PC-3 (cell line): ENCODE measurements at regions not wholly inside any gene's neighbourhood (a gene's known extent, or its start where the extent isn't known, plus 50 kb on each side); places are given as distances from the start of the nearest gene placed in this dataset.

Experiments used
- ATAC-seq: fragments of 200-7000 bp; cut with Tn5 transposase; 2 replicates; pipeline ENCODE4 v1.9.1; 2020; ENCODE audit warnings: mild to moderate bottlenecking, moderate library complexity
- BruUV-seq: library from RNA; stranded (reverse); fragments of 400-500 nt; replicated peaks from 2 replicates; lab custom pipeline; 2021; lab: Mats Ljungman, UMichigan
- CTCF ChIA-PET: fragments of 300-600 bp; sonication (Branson Sonifier 250); formaldehyde crosslinking; loops from one replicate; lab custom pipeline; 2022; ENCODE audit warnings: antibody characterized with exemption; lab: Charles Lee
- POLR2A ChIA-PET: fragments of 300-600 bp; sonication (Branson Sonifier 250); formaldehyde crosslinking; loops from one replicate; lab custom pipeline; 2022; ENCODE audit warnings: antibody characterized with exemption; ENCODE audit not compliant: unreplicated experiment; lab: Charles Lee
- DNase-seq: peaks from one replicate; pipeline ENCODE4 v3.0.0-alpha.2; 2015
- H2AFZ ChIP-seq: fragments of 300-600 bp; sonication (generic); 2 replicates; pipeline ENCODE4 v1.6.0; 2016; ENCODE audit warnings: antibody characterized with exemption, low read length
- H3F3A ChIP-seq: fragments of 300-600 bp; sonication (generic); one replicate; pipeline ENCODE4 v1.6.0; 2017; ENCODE audit warnings: antibody characterized with exemption, low read length, control low read depth, mild to moderate bottlenecking; ENCODE audit not compliant: unreplicated experiment
- H3K27ac ChIP-seq: fragments of 300-600 bp; sonication (generic); 2 replicates; pipeline ENCODE4 v1.5.1; 2016; ENCODE audit warnings: mild to moderate bottlenecking, low read length
- H3K27me3 ChIP-seq: fragments of 300-600 bp; sonication (generic); 2 replicates; pipeline ENCODE4 v1.6.1; 2016; ENCODE audit warnings: low read length, mixed read lengths
- H3K36me3 ChIP-seq: fragments of 300-600 bp; sonication (generic); 2 replicates; pipeline ENCODE4 v1.6.1; 2016; ENCODE audit warnings: low read depth, mixed run types, low read length, mixed read lengths
- H3K4me1 ChIP-seq: fragments of 300-600 bp; sonication (generic); 2 replicates; pipeline ENCODE4 v1.5.1; 2016; ENCODE audit warnings: low read length; ENCODE audit not compliant: insufficient read depth
- H3K4me2 ChIP-seq: fragments of 300-600 bp; sonication (generic); 2 replicates; pipeline ENCODE4 v1.6.0; 2016; ENCODE audit warnings: low read length
- H3K4me3 ChIP-seq: fragments of 300-600 bp; sonication (generic); 2 replicates; pipeline ENCODE4 v1.5.1; 2016; ENCODE audit warnings: mild to moderate bottlenecking, low read length, mixed read lengths
- H3K79me2 ChIP-seq: fragments of 300-600 bp; sonication (generic); 2 replicates; pipeline ENCODE4 v1.6.1; 2017; ENCODE audit warnings: low read length, mixed read lengths
- H3K9ac ChIP-seq: fragments of 300-600 bp; sonication (generic); 2 replicates; pipeline ENCODE4 v1.6.0; 2016; ENCODE audit warnings: mild to moderate bottlenecking, low read length
- H3K9me2 ChIP-seq: fragments of 300-600 bp; sonication (generic); replicated peaks from 2 replicates; pipeline ENCODE4 v1.6.1; 2016; ENCODE audit warnings: mixed run types, low read length, mixed read lengths
- H3K9me3 ChIP-seq: fragments of 300-600 bp; sonication (generic); 2 replicates; pipeline ENCODE4 v1.6.1; 2016; ENCODE audit warnings: low read length, mixed read lengths
- H4K20me1 ChIP-seq: fragments of 300-600 bp; sonication (generic); 2 replicates; pipeline ENCODE4 v1.6.1; 2016; ENCODE audit warnings: low read length, mixed read lengths
- CTCF ChIP-seq: fragments of 300-600 bp; sonication (generic); conservative IDR thresholded peaks from 2 replicates; pipeline ENCODE4 v1.5.1; 2017; ENCODE audit warnings: antibody characterized with exemption, low read depth, mild to moderate bottlenecking, low read length
- EZH2 ChIP-seq: fragments of 300-600 bp; sonication (generic); IDR thresholded peaks from one replicate; pipeline ENCODE4 v1.6.1; 2017; ENCODE audit warnings: antibody characterized with exemption, mild to moderate bottlenecking, low read length; ENCODE audit not compliant: unreplicated experiment
- EZH2phosphoT487 ChIP-seq: fragments of 300-600 bp; sonication (generic); IDR thresholded peaks from 2 replicates; pipeline ENCODE4 v1.6.1; 2018; ENCODE audit warnings: mild to moderate bottlenecking, antibody characterized with exemption, low read length, borderline replicate concordance
- intact Hi-C: fragments of 100-400 bp; cut with micrococcal nuclease; formaldehyde crosslinking; loops from 2 replicates; pipeline ENCODE4 v1.9.0; 2023

DNA sequence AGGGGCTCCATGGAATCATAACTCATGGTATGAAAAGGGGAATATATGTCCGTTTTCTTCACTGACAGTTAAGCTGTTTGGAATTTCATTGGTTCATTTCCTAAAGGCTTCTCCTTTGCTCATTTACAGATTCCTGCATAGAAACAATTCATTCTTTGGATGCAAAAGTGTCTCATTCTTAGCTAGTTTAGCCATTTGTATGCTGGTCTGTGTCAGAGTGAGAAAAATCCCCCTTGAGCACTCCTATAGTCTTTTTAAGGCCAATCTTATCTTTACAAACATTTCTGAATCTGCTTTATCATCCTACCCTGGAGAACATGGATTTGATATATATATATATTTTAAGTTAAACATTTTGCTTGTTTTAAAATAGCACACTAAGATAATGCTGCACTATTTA lies 1260.9 kb upstream of the NRXN1 start:
- ATAC-seq (no peak), DNase-seq (no peak)
- H3K79me2 ChIP-seq, result no peaks in the 10 kb centered on the region
- H3K9me2 ChIP-seq, result no peaks in the 10 kb centered on the region
- ChIA-PET POLR2A (no interaction called here), CTCF (no interaction called here)
- H3F3A ChIP-seq, result no peaks in the 10 kb centered on the region
- H3K9ac ChIP-seq, result no peak overlapping the region
- no peaks in the 10 kb centered on the region for H4K20me1 ChIP-seq
- H3K4me1 ChIP-seq, result no peaks in the 10 kb centered on the region
- BruUV-seq, result no TSS peak
- H3K36me3 ChIP-seq, result no peaks in the 10 kb centered on the region
- no peaks in the 10 kb centered on the region for H3K27me3 ChIP-seq
- H3K9me3 ChIP-seq, result no peaks in the 10 kb centered on the region
- H3K4me3 ChIP-seq, result no peak overlapping the region
- H2AFZ ChIP-seq, result no peak overlapping the region
- no peak overlapping the region for H3K27ac ChIP-seq
- intact Hi-C loops, result no loop called here
- no peak for TF ChIP-seq EZH2phosphoT487
- no peak for TF ChIP-seq EZH2
- TF ChIP-seq CTCF, result no peak
- no peak overlapping the region for H3K4me2 ChIP-seq

- H3F3A ChIP-seq, result no peaks in the 10 kb centered on the region
- intact Hi-C loops, result no loop called here
- BruUV-seq, result no TSS peak
Measured at GRCh38 chr2:52289741-52290140, 1257.8 kb upstream of the NRXN1 start.

DNA sequence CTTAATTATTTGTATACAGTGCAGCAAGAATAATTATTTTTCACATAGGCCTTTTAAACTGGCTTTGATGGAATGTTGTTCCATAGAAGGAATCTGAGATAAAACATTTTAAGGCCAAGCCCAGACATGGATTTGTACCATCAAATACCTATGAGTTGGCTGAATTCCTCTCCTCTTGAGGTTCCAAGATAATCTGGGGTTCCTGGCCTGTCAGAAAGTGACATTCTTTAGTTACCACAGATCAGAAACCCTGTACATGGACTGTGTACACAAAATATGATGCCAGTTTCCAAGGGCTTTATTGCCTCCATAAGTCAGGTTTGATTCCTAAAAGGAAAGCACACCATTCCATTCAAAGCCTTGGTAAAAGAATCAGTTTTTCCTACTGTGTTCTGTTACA lies 1256.7 kb upstream of the NRXN1 start:
- Histone ChIP-seq H3K4me3 (no peak overlapping the region), H3K27ac (no peak overlapping the region), H3K36me3 (no peaks in the 10 kb centered on the region), H2AFZ (no peak overlapping the region), H3K27me3 (no peaks in the 10 kb centered on the region), H4K20me1 (no peaks in the 10 kb centered on the region), H3F3A (no peaks in the 10 kb centered on the region), H3K4me1 (no peaks in the 10 kb centered on the region), H3K9me2 (no peaks in the 10 kb centered on the region), H3K79me2 (no peaks in the 10 kb centered on the region), H3K4me2 (no peak overlapping the region), H3K9me3 (no peaks in the 10 kb centered on the region), H3K9ac (no peak overlapping the region)
- BruUV-seq, result no TSS peak
- TF ChIP-seq EZH2 (no peak), CTCF (no peak), EZH2phosphoT487 (no peak)
- ATAC-seq (no peak), DNase-seq (no peak)
- ChIA-PET POLR2A (no interaction called here), CTCF (no interaction called here)
- intact Hi-C loops, result no loop called here

More at GRCh38 chr2:52289741-52290140, 1257.8 kb upstream of the NRXN1 start:
- Histone ChIP-seq H3K4me2 (no peak overlapping the region), H2AFZ (no peak overlapping the region), H3K79me2 (no peaks in the 10 kb centered on the region), H3K27ac (no peak overlapping the region), H4K20me1 (no peaks in the 10 kb centered on the region), H3K4me1 (no peaks in the 10 kb centered on the region), H3K27me3 (no peaks in the 10 kb centered on the region), H3K9me3 (no peaks in the 10 kb centered on the region), H3K9me2 (no peaks in the 10 kb centered on the region), H3K4me3 (no peak overlapping the region), H3K9ac (no peak overlapping the region), H3K36me3 (no peaks in the 10 kb centered on the region)
- ATAC-seq (no peak), DNase-seq (no peak)
- TF ChIP-seq CTCF, result no peak
- no peak for TF ChIP-seq EZH2
- TF ChIP-seq EZH2phosphoT487, result no peak
- CTCF ChIA-PET, result no interaction called here
- POLR2A ChIA-PET, result no interaction called here
